Activated effector memory CD4-positive, alpha-beta T cell treated with Interleukin-2 at 50 U/mL for 16 hours (primary cell): ENCODE measurements at regions not wholly inside any gene's neighbourhood (a gene's known extent, or its start where the extent isn't known, plus 50 kb on each side); places are given as distances from the start of the nearest gene placed in this dataset.
"Not testable (repeated sequence)": the region's sequence is repeated elsewhere in the genome, so short reads cannot be mapped to it uniquely, and the experiment has no call there.

Experiments
- DNase-seq: peaks from one replicate; pipeline ENCODE4 v3.0.0-alpha.2; 2020

- DNase-seq: no peak
Observed at GRCh38 chr20:50435397-50436051, 74.7 kb upstream of the PTPN1 start.

DNA sequence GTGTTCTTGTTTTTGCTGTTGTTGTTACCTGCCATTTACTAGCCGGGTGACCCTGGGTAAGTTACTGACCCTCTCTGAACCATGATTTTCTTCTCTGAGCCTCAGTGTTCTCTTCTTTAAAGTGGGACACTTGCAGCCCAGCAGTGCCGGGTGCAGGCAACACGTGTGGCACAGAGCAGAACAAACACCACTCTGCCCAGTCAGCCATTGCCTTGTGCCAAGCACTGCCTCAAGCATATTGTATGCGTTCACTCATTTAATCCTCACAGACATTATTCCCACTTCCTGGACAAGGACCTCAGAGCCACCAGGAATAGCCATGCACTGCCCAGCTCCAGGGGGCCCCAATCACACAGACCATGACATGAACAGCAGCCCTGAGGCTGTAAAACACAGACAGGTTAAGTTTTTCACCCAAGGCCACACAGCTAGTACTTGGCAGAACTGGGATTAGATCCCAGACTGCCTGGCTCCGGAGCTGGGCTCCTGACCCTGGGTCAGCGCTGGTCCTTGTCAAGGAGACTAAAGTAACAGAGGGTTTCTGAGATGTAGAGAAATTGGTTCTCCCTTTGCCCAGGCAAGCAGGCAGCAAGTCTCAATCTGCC, 74.0 kb upstream of the PTPN1 start:
- no peak for DNase-seq

GRCh38 chr20:50436696-50437095, 73.5 kb upstream of the PTPN1 start:
- DNase-seq: no peak

DNA sequence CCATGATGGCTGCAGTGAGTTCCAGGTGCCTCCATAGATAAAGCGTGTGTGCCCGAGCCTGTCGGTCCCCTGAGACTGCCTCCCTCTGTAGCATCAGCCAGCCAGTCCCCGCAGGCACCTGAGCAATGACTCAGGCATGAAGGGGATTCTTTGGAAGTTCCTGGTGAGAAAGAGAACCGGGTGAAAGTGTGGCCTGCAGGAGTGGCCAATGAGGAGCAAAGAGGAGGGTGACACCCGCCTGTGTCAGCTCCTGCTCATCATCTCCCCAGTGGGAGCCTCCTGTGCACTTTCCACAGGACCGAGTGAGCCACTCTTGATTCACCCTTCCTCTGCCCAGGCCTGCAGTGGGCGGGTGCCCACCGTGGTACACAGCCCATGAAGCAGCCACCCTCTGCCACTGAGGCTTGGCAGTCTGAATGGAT, 71.2 kb upstream of the PTPN1 start:
- DNase-seq: no peak

DNA sequence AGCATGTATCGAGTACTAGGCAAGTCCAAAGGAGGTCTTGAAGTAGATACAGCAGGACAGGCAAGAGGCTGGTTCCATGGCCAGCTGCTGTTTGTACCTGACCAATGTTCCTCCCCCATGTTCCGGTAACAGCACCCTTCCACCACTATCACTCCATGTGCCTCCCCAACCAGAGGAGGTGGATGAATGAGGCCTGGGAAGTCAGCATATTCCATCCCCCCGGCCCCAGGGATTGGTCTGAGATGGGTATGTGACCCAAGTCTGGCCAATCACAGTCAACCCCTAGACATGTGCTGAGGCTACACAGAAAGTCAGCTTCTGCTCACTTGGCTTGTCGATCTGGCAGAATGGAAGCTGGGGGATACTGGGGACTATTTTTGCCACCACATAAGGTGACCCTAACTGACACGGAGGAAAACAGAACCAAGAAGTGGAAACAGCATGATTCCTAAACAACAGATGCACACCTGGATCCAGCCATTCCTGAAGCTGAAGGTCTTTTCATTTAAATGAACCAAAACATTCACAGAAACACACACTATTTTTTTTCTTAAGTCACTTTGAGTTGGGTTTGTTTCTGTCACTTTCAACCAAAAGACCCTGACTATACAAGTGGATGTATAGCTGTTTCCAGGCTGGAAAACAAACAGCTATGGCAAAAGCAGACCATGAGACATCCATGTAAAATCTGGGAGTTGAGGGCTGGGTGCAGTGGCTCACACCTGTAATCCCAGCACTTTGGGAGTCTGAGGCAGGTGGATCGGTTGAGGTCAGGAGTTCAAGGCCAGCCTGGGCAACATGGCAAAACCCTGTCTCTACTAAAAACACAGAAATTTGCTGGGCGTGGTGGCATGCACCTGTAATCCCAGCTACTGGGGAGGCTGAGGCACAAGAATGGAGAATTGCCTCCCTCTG, 70.4 kb upstream of the PTPN1 start:
- DNase-seq: no peak

DNA sequence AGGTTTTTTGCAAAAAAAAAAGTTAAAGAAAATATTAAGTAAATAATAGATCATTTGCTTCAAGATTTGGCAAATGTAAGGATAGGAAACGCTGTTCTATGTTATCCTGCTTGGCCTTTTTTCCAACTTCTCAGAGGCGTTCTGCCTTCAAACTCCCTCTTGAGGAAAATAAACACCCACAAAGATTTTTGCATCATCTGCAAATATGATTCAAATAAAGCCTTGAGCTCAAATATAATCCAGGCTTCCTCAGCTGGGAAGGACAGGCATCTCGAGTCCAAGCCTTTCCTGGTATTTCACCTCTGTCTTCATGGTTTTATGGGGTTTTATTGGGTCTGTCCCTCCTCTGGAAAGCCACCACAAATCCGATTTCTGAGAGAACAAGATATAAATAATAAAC, 67.7 kb upstream of the PTPN1 start:
- no peak for DNase-seq

GRCh38 chr20:50445354-50446151, 64.6 kb upstream of the PTPN1 start:
- DNase-seq: no peak

DNA sequence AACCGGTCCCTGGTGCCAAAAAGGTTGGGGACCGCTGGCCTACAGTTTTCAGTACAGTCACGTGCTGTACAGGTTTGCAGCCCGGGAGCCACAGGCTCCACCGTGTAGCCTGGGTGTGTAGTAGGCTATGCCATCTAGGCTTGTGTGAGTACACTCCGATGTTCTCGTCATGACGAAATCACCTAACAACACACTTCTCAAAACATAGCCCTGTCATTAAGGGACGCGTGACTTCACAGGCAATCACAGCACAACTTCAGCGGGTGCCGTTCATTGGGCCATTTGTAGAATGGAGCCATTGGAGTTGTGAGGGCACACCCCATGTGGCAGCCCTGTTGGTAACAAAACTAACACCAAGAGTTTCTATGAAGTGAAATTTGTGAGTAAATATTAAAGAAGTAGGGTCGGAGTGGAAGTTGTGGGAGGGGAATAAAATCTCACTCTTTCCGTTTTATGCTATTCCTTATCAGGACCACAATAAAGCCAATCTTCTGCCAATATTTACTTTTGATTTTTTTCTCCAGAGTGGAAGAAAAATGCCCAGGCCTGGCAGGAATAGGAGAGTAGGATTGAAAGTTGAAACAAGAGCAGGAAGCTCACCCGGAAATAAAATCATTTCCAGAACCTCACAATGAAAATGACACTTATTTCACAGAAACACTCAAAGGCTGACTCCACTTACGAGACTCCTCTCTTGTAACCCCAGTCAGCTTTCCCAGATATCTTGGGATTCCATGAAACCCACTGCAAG, 63.7 kb upstream of the PTPN1 start:
- no peak for DNase-seq

GRCh38 chr20:50447102-50447804, 62.9 kb upstream of the PTPN1 start:
- DNase-seq: no peak

DNA sequence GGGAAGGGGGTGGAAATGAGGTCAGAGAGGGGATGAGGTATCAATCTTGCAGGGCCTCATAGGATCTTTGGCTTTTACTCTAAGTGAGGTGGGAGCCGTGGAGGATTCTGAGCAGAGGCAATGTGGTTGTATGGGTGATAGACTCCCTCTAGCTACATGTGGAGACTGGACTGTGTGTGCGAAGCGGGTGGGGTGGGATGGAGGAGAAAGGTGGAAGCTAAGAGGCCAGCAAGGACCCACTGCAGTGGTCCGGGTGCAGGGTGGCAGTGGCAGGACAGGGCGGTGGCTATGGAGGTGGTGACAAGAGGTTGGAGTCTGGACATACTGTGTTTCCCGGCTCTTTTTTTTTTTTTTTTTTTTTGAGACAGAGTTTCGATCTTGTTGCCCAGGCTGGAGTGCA, 62.4 kb upstream of the PTPN1 start:
- DNase-seq: no peak

GRCh38 chr20:50448625-50449403, 61.4 kb upstream of the PTPN1 start:
- not testable (repeated sequence) for DNase-seq

- DNase-seq: no peak
Observed at GRCh38 chr20:50449738-50450492, 60.3 kb upstream of the PTPN1 start.

GRCh38 chr20:50450493-50450826, 59.7 kb upstream of the PTPN1 start:
- no peak for DNase-seq

GRCh38 chr20:50450881-50451752, 59.1 kb upstream of the PTPN1 start:
- DNase-seq: no peak

- DNase-seq: not testable (repeated sequence)
Observed at GRCh38 chr20:50451792-50452425, 58.3 kb upstream of the PTPN1 start.

DNA sequence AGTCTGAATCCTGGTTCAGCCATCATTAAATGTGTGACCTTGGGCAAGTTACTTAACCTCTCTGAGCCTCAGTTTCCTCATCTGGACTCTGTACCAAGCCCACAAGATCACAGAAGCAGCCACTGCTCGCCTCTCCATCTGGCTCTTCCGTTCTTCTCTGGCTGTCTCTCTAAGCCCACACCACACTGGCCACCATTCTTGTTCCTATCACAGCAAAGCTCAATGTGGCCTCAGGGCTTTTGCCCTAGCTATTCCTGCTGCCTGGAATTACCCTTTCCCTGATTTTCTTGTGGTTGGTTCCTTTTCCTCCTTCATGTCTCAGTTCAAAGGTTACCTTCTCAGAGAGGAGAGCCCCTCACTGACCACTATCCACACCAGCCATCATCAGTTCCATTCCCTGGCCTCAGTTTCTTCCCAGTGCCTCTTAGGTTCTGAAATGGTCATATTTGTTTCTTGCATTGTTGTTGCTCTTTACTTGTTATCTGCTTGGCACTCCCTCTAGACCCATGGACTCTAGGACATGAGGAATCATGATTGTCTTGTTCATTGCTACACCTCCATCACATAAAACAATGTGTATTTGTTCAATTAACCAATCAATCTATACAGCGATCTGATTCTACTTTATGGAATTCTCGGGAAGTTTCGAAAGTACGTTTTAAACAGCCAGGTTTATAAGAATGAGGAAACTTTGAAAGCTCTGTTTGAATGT, 56.5 kb upstream of the PTPN1 start:
- no peak for DNase-seq

GRCh38 chr20:50455245-50455644, 54.9 kb upstream of the PTPN1 start:
- not testable (repeated sequence) for DNase-seq
